GM21360 (cell line): ENCODE measurements at regions not wholly inside any gene's neighbourhood (a gene's known extent, or its start where the extent isn't known, plus 50 kb on each side); places are given as distances from the start of the nearest gene placed in this dataset.
"Not testable (repeated sequence)": the region's sequence is repeated elsewhere in the genome, so short reads cannot be mapped to it uniquely, and the experiment has no call there.

Experiments used
- ATAC-seq: cut with Tn5 transposase; IDR thresholded peaks from one replicate; pipeline ENCODE4 v1.9.1; 2021; ENCODE audit warnings: mild to moderate bottlenecking, moderate library complexity; ENCODE audit not compliant: unreplicated experiment

DNA sequence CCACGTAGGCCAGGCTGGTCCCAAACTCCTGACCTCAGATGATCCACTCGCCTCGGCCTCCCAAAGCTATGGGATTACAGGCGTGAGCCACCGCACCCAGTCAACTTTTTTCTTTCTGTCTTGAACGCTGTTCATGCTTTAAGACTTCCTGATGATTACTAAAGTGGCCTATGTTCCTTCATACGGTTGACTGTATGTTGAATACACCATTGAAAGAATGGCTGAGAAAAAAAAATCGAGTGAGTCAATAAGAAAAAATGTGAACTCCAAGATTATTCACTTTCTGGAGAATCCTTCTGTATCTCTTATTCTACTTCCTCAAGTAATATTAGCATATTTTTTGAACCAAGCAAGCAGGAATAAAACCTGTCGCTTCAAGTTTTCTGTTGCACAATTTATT is 955.0 kb downstream of the GATA3 start:
- no peak for ATAC-seq

GRCh38 chr10:9010093-9010492 is 955.6 kb downstream of the GATA3 start:
- ATAC-seq = no peak

DNA sequence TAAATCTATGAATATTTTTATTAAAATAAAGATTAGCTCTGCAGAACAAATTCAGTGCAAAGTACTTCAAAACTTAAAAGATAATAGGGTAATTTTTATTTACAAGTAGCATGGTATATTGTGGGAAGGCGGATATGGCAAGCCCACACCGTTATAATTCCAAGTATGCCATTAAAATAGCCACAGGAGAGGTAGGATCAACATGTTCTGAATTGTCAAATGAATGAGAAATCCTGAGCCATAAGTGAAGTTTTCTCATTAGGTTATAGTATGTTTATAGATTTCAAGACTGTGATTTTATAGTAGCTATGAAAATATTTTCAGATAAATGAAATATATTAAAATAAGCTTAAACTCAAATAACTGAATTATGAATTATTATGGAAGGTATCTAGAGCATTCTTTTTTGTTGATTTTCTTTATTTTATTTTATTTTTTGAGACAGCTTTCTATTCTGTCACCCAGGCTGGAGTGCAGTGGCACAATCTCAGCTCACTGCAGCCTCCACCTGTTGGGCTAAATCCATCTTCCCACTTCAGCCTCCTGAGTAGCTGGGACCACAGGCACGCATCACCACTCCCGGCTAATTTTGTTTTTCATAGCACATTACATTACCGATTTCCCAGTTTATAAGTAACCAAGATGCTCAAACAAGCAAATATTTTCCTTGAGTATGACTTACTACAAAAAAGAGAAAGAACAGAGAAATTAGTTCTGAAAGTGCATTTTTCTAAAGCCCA is 956.6 kb downstream of the GATA3 start:
- no peak for ATAC-seq

- ATAC-seq = no peak
Observed at GRCh38 chr10:9012312-9012711, 957.8 kb downstream of the GATA3 start.

- ATAC-seq = no peak
Observed at GRCh38 chr10:9015005-9015404, 960.5 kb downstream of the GATA3 start.

DNA sequence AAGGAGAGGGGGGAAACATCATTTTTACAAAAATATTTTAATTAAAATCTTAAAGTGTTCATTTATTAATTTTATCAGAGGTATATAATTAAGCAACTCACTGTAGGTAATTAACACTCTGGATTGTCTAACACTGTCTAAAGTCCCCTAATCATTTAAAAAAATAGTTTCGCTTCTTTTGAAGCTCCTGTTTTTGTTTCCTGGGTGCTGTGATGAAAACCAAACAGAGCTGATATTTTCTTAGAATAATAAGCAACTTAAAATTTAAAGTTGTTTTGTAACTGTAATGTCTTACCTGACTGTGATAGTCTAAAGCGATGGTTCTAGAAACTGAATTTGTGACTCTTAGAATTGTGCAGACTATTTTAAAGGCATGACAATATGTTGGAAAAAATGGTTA is 961.0 kb downstream of the GATA3 start:
- no peak for ATAC-seq

DNA sequence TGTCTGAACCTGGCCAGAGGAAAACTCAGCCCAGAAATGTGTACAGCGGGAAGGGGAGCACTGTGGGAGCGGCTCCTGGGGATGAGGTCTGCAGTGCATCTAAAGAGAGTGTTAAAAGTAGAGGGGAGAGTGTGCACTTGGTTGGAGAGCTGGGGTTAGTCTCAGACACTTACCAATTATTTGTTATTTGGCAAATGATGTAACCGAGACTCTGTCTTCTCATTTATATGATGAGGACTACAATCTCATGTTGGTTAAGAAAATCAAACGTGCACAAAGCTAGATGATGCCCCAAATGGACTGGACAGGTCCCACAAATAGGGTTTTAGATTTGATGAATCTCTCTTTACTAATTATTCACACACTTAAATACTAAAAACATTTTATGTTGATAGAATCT is 962.4 kb downstream of the GATA3 start:
- no peak for ATAC-seq

- ATAC-seq = no peak
Observed at GRCh38 chr10:9018195-9019173, 964.0 kb downstream of the GATA3 start.

DNA sequence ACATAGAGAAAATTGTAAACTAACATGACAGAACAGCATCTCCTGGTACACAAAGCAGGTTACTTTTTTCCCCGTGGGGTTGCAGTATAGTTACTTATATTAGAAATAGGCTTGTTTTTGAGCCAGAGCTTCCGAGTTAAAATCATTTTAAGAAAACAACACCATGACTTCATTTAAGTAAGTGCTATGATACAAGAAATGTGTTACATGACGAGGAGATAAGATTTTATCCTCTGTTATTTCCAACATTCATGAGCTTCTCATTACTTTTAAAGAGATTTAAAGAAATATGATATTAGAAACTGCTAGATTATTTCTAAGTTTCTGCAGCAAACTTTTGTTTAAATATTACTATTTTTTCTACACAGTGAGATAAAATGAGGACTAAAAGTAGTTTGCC is 968.7 kb downstream of the GATA3 start:
- no peak for ATAC-seq

DNA sequence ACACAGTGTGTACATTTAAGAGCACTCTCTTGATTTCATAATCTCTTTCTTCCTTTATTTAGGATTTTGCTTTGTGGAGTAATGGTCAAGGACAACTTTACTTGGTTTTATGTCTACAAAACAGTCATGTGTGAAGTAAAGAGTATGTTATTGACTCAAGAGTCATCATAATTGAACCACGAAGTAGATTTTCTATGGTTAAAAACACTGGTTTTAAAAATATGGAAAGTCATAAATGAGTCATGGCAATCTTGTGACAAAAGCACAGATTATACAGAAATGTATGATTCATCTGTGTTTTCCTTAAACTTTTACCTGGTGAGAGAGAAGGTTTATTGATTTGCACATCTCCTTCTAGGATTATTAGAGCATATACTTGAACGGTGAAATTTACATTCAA is 969.7 kb downstream of the GATA3 start:
- no peak for ATAC-seq

GRCh38 chr10:9028231-9028630 is 973.7 kb downstream of the GATA3 start:
- ATAC-seq = no peak

GRCh38 chr10:9035355-9035754 is 980.9 kb downstream of the GATA3 start:
- ATAC-seq = no peak

- no peak for ATAC-seq
Observed at GRCh38 chr10:9036711-9037204, 982.3 kb downstream of the GATA3 start.

- ATAC-seq = no peak
Observed at GRCh38 chr10:9038146-9038714, 983.7 kb downstream of the GATA3 start.

DNA sequence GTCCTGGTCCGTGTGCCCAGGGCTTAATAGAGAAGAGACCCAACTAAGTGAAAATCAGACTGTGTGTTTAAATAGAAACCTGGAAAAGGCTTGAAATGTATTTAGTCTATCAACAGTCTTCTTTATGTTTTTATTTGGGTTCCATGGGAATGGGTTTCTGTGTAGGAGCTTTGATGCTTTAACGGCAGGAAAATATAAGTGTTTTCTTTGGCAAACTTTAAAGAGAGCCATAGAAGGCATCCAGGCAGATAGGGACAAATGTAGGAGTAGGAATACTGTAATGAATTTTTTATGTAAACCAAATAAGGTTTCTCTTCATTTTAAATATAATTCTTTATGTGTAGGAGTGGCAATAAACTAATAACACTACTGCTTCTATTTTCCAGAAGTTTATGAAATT is 989.0 kb downstream of the GATA3 start:
- ATAC-seq = no peak

DNA sequence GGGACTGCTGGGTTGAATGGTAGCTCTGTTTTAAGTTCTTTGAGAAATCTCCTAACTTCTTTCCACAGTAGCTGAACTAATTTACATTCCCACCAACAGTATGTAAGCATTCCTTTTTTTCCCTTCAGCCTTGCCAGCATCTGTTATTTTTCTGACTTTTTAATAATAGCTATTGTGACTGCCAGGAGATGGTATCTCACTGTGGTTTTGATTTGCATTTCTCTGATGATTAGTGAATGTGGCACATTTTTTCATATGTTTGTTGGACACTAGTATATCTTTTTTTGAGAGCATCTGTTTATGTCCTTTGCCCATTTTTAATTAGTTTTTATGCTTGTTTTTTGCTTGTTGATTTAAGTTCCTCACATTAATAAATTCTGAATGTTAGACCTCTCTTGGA is 990.8 kb downstream of the GATA3 start:
- ATAC-seq = no peak

DNA sequence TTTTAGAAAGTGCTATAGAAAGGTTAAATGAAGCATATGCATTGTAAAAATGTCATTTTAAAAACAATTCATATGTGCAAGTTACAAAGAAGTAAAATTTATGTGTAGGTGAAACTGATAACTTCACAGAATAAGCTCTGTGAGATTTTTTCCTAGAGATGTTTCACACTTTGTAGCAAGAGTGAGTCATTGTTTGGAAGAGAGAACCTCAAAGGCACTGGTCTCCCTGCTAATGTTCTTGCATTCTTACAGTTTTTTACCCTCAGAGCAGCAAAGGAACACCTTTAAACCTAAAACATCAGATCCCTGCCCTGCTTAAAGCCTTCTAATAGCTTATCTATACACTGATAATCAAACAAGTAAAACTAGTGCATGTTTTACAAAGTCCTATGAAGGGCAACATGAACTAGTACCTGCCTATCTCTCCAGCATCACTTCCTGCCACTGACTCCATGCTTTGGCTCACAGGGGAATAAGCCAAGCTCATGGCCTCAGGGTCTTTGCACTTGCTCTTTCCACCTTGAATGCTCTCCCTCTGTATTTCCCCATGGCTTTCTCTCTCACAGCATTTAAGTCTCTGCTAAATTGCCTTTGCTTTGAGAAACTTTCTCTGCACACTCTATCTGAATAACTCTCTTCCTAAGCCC is 997.0 kb downstream of the GATA3 start:
- ATAC-seq = no peak

GRCh38 chr10:9052767-9053166 is 998.3 kb downstream of the GATA3 start:
- ATAC-seq = no peak

DNA sequence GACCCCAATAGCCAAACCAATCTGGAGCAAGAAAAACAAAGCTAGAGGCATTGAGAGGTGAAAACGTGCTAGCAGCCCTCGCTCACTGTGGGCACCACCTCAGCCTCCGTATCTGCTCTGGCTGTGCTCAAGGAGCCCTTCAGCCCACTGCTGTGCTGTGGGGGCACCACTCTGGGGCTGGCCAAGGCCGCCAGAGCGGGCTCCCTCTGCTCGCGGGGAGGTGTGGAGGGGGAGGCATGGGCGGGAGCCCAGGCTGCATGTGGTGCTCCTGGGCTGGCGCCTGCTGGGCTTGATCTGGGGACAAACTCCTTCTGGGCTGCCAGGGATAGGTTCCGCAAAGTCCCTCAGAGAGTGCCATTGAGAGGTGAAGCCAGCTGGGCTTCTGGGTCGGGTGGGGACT is 1002.0 kb downstream of the GATA3 start:
- no peak for ATAC-seq

- ATAC-seq = not testable (repeated sequence)
Observed at GRCh38 chr10:9057293-9057692, 1002.8 kb downstream of the GATA3 start.

DNA sequence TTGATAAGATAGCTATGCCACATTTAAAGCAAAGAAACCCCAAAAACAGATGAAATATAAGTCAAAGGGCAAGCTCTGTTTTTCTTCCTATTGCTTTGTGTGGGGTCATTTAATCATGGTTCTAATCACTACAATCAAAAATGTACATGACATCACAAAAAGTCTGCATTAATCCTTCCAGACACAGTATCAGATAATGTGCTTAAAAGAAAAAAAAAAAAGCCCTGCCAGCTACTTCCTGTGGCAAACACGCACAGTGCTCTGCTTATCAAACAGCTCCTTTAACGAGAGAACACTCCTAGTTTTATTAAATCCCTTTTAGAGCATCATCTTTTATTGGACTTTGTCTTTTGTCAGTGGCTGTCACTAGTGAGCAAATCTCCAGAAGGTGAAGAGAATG is 1005.8 kb downstream of the GATA3 start:
- ATAC-seq = no peak
